ENCODE measurements at regions not wholly inside any gene's neighbourhood (a gene's known extent, or its start where the extent isn't known, plus 50 kb on each side); places are given as distances from the start of the nearest gene placed in this dataset.

- no peak overlapping the region for H3K27ac Mint-ChIP-seq
- H3K9me3 Mint-ChIP-seq, result peaks cover 8 to 13% of the 10 kb centered on the region in 2 donors
- no peaks in the 10 kb centered on the region for H3K36me3 Mint-ChIP-seq (ENCODE audit: insufficient read depth)
- H3K4me3 Mint-ChIP-seq, result no peak overlapping the region
- H3K4me1 Mint-ChIP-seq (ENCODE audit: low read depth in 2 of 2), result no peaks in the 10 kb centered on the region
- no peaks in the 10 kb centered on the region for H3K27me3 Mint-ChIP-seq
- ATAC-seq (replicated peaks) (no peak), DNase-seq (no peak)
These were observed 1544.5 kb upstream of the TENM3 start for GRCh38 chr4:180698550-180699195.

GRCh38 chr4:180706766-180707165 is 1536.4 kb upstream of the TENM3 start:
- Mint-ChIP-seq H3K4me1 (ENCODE audit: low read depth in 2 of 2) (no peaks in the 10 kb centered on the region), H3K27me3 (no peaks in the 10 kb centered on the region), H3K9me3 (peaks cover 5 to 11% of the 10 kb centered on the region in 2 donors), H3K4me3 (no peak overlapping the region), H3K27ac (no peak overlapping the region), H3K36me3 (ENCODE audit: insufficient read depth) (no peaks in the 10 kb centered on the region)
- ATAC-seq (replicated peaks) (no peak), DNase-seq (no peak)

- Mint-ChIP-seq H3K36me3 (ENCODE audit: insufficient read depth) (no peaks in the 10 kb centered on the region), H3K9me3 (peaks cover 7 to 11% of the 10 kb centered on the region in 2 donors), H3K4me1 (ENCODE audit: low read depth in 2 of 2) (no peaks in the 10 kb centered on the region), H3K27ac (no peak overlapping the region), H3K27me3 (no peaks in the 10 kb centered on the region), H3K4me3 (no peak overlapping the region)
- ATAC-seq (replicated peaks), result no peak
- DNase-seq, result no peak
These were observed 1532.4 kb upstream of the TENM3 start for GRCh38 chr4:180710628-180711337.

- no peak overlapping the region for H3K27ac Mint-ChIP-seq
- no peak overlapping the region for H3K4me3 Mint-ChIP-seq
- no peaks in the 10 kb centered on the region for H3K4me1 Mint-ChIP-seq (ENCODE audit: low read depth in 2 of 2)
- ATAC-seq (replicated peaks), result no peak
- H3K27me3 Mint-ChIP-seq, result no peaks in the 10 kb centered on the region
- no peak for DNase-seq
- no peaks in the 10 kb centered on the region for H3K36me3 Mint-ChIP-seq (ENCODE audit: insufficient read depth)
- H3K9me3 Mint-ChIP-seq, result peaks cover 9 to 21% of the 10 kb centered on the region in 2 donors
These were observed 1525.7 kb upstream of the TENM3 start for GRCh38 chr4:180717451-180718033.

GRCh38 chr4:180721356-180721755 is 1521.8 kb upstream of the TENM3 start:
- ATAC-seq (replicated peaks), result no peak
- Mint-ChIP-seq H3K4me3 (no peak overlapping the region), H3K9me3 (peaks cover 7 to 30% of the 10 kb centered on the region in 2 donors), H3K27me3 (no peaks in the 10 kb centered on the region), H3K36me3 (ENCODE audit: insufficient read depth) (no peaks in the 10 kb centered on the region), H3K4me1 (ENCODE audit: low read depth in 2 of 2) (no peaks in the 10 kb centered on the region), H3K27ac (no peak overlapping the region)
- no peak for DNase-seq

- ATAC-seq (replicated peaks), result no peak
- DNase-seq, result no peak
- Mint-ChIP-seq H3K27ac (no peak overlapping the region), H3K36me3 (ENCODE audit: insufficient read depth) (no peaks in the 10 kb centered on the region), H3K9me3 (peaks cover 7 to 23% of the 10 kb centered on the region in 2 donors), H3K4me1 (ENCODE audit: low read depth in 2 of 2) (no peaks in the 10 kb centered on the region), H3K4me3 (no peak overlapping the region), H3K27me3 (no peaks in the 10 kb centered on the region)
These were observed 1516.6 kb upstream of the TENM3 start for GRCh38 chr4:180726611-180727010.

- no peaks in the 10 kb centered on the region for H3K27me3 Mint-ChIP-seq
- peaks cover 9 to 16% of the 10 kb centered on the region in 2 donors for H3K9me3 Mint-ChIP-seq
- DNase-seq (no peak), ATAC-seq (replicated peaks) (no peak)
- no peak overlapping the region for H3K27ac Mint-ChIP-seq
- H3K4me3 Mint-ChIP-seq, result no peak overlapping the region
- no peaks in the 10 kb centered on the region for H3K4me1 Mint-ChIP-seq (ENCODE audit: low read depth in 2 of 2)
- no peaks in the 10 kb centered on the region for H3K36me3 Mint-ChIP-seq (ENCODE audit: insufficient read depth)
These were observed 1515.7 kb upstream of the TENM3 start for GRCh38 chr4:180727478-180727877.

GRCh38 chr4:180734753-180735432 is 1508.3 kb upstream of the TENM3 start:
- no peak overlapping the region for H3K27ac Mint-ChIP-seq
- no peaks in the 10 kb centered on the region for H3K36me3 Mint-ChIP-seq (ENCODE audit: insufficient read depth)
- H3K9me3 Mint-ChIP-seq, result peaks cover 14 to 16% of the 10 kb centered on the region in 2 donors
- DNase-seq (no peak), ATAC-seq (replicated peaks) (no peak)
- no peak overlapping the region for H3K4me3 Mint-ChIP-seq
- H3K27me3 Mint-ChIP-seq, result no peaks in the 10 kb centered on the region
- no peaks in the 10 kb centered on the region for H3K4me1 Mint-ChIP-seq (ENCODE audit: low read depth in 2 of 2)

- ATAC-seq (replicated peaks), result no peak
These were observed 1501.5 kb upstream of the TENM3 start for GRCh38 chr4:180741703-180742102.

GRCh38 chr4:180745019-180745418 is 1498.2 kb upstream of the TENM3 start:
- Mint-ChIP-seq H3K36me3 (ENCODE audit: insufficient read depth) (no peaks in the 10 kb centered on the region), H3K9me3 (peaks cover 0 to 5% of the 10 kb centered on the region in 2 donors), H3K27me3 (no peaks in the 10 kb centered on the region), H3K27ac (no peak overlapping the region), H3K4me3 (no peak overlapping the region), H3K4me1 (ENCODE audit: low read depth in 2 of 2) (no peaks in the 10 kb centered on the region)
- no peak for ATAC-seq (replicated peaks)
- no peak for DNase-seq

More at GRCh38 chr4:180741703-180742102, 1501.5 kb upstream of the TENM3 start:
- H3K27ac Mint-ChIP-seq, result no peak overlapping the region
- H3K36me3 Mint-ChIP-seq (ENCODE audit: insufficient read depth), result no peaks in the 10 kb centered on the region
- no peaks in the 10 kb centered on the region for H3K4me1 Mint-ChIP-seq (ENCODE audit: low read depth in 2 of 2)
- H3K27me3 Mint-ChIP-seq, result no peaks in the 10 kb centered on the region
- peaks cover 0 to 3% of the 10 kb centered on the region in 2 donors for H3K9me3 Mint-ChIP-seq
- no peak for DNase-seq
- no peak overlapping the region for H3K4me3 Mint-ChIP-seq

- ATAC-seq (replicated peaks) (no peak), DNase-seq (no peak)
- Mint-ChIP-seq H3K36me3 (ENCODE audit: insufficient read depth) (no peaks in the 10 kb centered on the region), H3K4me3 (no peak overlapping the region), H3K4me1 (ENCODE audit: low read depth in 2 of 2) (no peaks in the 10 kb centered on the region), H3K9me3 (peaks cover 0 to 7% of the 10 kb centered on the region in 2 donors), H3K27ac (no peak overlapping the region), H3K27me3 (no peaks in the 10 kb centered on the region)
These were observed 1492.2 kb upstream of the TENM3 start for GRCh38 chr4:180751009-180751408.

- H3K4me3 Mint-ChIP-seq, result no peak overlapping the region
- no peaks in the 10 kb centered on the region for H3K36me3 Mint-ChIP-seq (ENCODE audit: insufficient read depth)
- H3K27ac Mint-ChIP-seq, result no peak overlapping the region
- no peak for ATAC-seq (replicated peaks)
- no peaks in the 10 kb centered on the region for H3K4me1 Mint-ChIP-seq (ENCODE audit: low read depth in 2 of 2)
- peaks cover 0 to 12% of the 10 kb centered on the region in 2 donors for H3K9me3 Mint-ChIP-seq
- H3K27me3 Mint-ChIP-seq, result no peaks in the 10 kb centered on the region
- no peak for DNase-seq
These were observed 1485.3 kb upstream of the TENM3 start for GRCh38 chr4:180757927-180758326.

- ATAC-seq (replicated peaks) (no peak), DNase-seq (no peak)
- Mint-ChIP-seq H3K4me3 (no peak overlapping the region), H3K27ac (no peak overlapping the region), H3K9me3 (peaks cover 10 to 11% of the 10 kb centered on the region in 2 donors), H3K4me1 (ENCODE audit: low read depth in 2 of 2) (no peaks in the 10 kb centered on the region), H3K36me3 (ENCODE audit: insufficient read depth) (no peaks in the 10 kb centered on the region), H3K27me3 (no peaks in the 10 kb centered on the region)
These were observed 1477.2 kb upstream of the TENM3 start for GRCh38 chr4:180766045-180766444.

Data from effector memory CD8-positive, alpha-beta T cell (primary cell).